ENCODE measurements at regions not wholly inside any gene's neighbourhood (a gene's known extent, or its start where the extent isn't known, plus 50 kb on each side); places are given as distances from the start of the nearest gene placed in this dataset.

- peaks cover 6% of the 10 kb centered on the region; the same call in 1 of the 2 replicates for H3K9me3 ChIP-seq
- 0 out of 2 replicates have a peak, but pooled peaks cover 3% of the 10 kb centered on the region for H3K27me3 ChIP-seq (ENCODE audit: low read depth)
- H3K4me1 ChIP-seq = no peaks in the 10 kb centered on the region
- DNase-seq (ENCODE audit: low spot score in 2 of 2) = no peak
- in situ Hi-C loops (cut with MboI; ENCODE audit: low sequenced_read_pairs) = no loop called here
- no peaks in the 10 kb centered on the region for H3K36me3 ChIP-seq (replicated peaks)
- no peak overlapping the region for H3K4me3 ChIP-seq
Measured at GRCh38 chr9:12956261-12956660, 181.4 kb downstream of the LURAP1L start.

- DNase-seq (ENCODE audit: low spot score in 2 of 2) = no peak
- Histone ChIP-seq H3K9me3 (peaks cover 6% of the 10 kb centered on the region; the same call in 1 of the 2 replicates), H3K4me1 (no peaks in the 10 kb centered on the region), H3K4me3 (no peak overlapping the region), H3K36me3 (replicated peaks) (no peaks in the 10 kb centered on the region), H3K27me3 (ENCODE audit: low read depth) (0 out of 2 replicates have a peak, but pooled peaks cover 3% of the 10 kb centered on the region)
- in situ Hi-C loops (cut with MboI; ENCODE audit: low sequenced_read_pairs) = no loop called here
Measured at GRCh38 chr9:12956805-12957204, 182.0 kb downstream of the LURAP1L start.

GRCh38 chr9:12958279-12958678 is 183.5 kb downstream of the LURAP1L start:
- Histone ChIP-seq H3K36me3 (replicated peaks) (no peaks in the 10 kb centered on the region), H3K4me1 (no peaks in the 10 kb centered on the region), H3K9me3 (peaks cover 6% of the 10 kb centered on the region; the same call in 1 of the 2 replicates), H3K4me3 (no peak overlapping the region), H3K27me3 (ENCODE audit: low read depth) (peaks cover 3% of the 10 kb centered on the region; the same call in 1 of the 2 replicates)
- DNase-seq (ENCODE audit: low spot score in 2 of 2) = no peak
- in situ Hi-C loops (cut with MboI; ENCODE audit: low sequenced_read_pairs) = no loop called here

- Histone ChIP-seq H3K9me3 (peaks cover 6% of the 10 kb centered on the region; the same call in 1 of the 2 replicates), H3K36me3 (replicated peaks) (no peaks in the 10 kb centered on the region), H3K4me3 (no peak overlapping the region), H3K27me3 (ENCODE audit: low read depth) (peaks cover 3% of the 10 kb centered on the region; the same call in 1 of the 2 replicates), H3K4me1 (no peaks in the 10 kb centered on the region)
- in situ Hi-C loops (cut with MboI; ENCODE audit: low sequenced_read_pairs) = no loop called here
- no peak for DNase-seq (ENCODE audit: low spot score in 2 of 2)
Measured at GRCh38 chr9:12958708-12959107, 183.9 kb downstream of the LURAP1L start.

GRCh38 chr9:12961276-12961809 is 186.5 kb downstream of the LURAP1L start:
- H3K9me3 ChIP-seq = peaks cover 6% of the 10 kb centered on the region; the same call in 1 of the 2 replicates
- in situ Hi-C loops (cut with MboI; ENCODE audit: low sequenced_read_pairs) = no loop called here
- H3K4me1 ChIP-seq = peaks cover 5% of the 10 kb centered on the region
- peaks cover 3% of the 10 kb centered on the region; the same call in 1 of the 2 replicates for H3K27me3 ChIP-seq (ENCODE audit: low read depth)
- no peaks in the 10 kb centered on the region for H3K36me3 ChIP-seq (replicated peaks)
- no peak for DNase-seq (ENCODE audit: low spot score in 2 of 2)
- H3K4me3 ChIP-seq = no peak overlapping the region

- no peak for DNase-seq (ENCODE audit: low spot score in 2 of 2)
- peaks cover 3% of the 10 kb centered on the region; the same call in 1 of the 2 replicates for H3K27me3 ChIP-seq (ENCODE audit: low read depth)
- H3K4me1 ChIP-seq = peaks cover 9% of the 10 kb centered on the region
- no peaks in the 10 kb centered on the region for H3K9me3 ChIP-seq
- no peaks in the 10 kb centered on the region for H3K36me3 ChIP-seq (replicated peaks)
- in situ Hi-C loops (cut with MboI; ENCODE audit: low sequenced_read_pairs) = no loop called here
- H3K4me3 ChIP-seq = no peak overlapping the region
Measured at GRCh38 chr9:12963537-12963936, 188.7 kb downstream of the LURAP1L start.

- in situ Hi-C loops (cut with MboI; ENCODE audit: low sequenced_read_pairs) = no loop called here
- H3K4me1 ChIP-seq = peaks cover 9% of the 10 kb centered on the region
- H3K36me3 ChIP-seq (replicated peaks) = no peaks in the 10 kb centered on the region
- no peaks in the 10 kb centered on the region for H3K9me3 ChIP-seq
- H3K27me3 ChIP-seq (ENCODE audit: low read depth) = peaks cover 3% of the 10 kb centered on the region; the same call in 1 of the 2 replicates
- H3K4me3 ChIP-seq = no peak overlapping the region
- no peak for DNase-seq (ENCODE audit: low spot score in 2 of 2)
Measured at GRCh38 chr9:12964271-12964670, 189.5 kb downstream of the LURAP1L start.

- no peak for DNase-seq (ENCODE audit: low spot score in 2 of 2)
Measured at GRCh38 chr9:12965303-12965702, 190.5 kb downstream of the LURAP1L start.

GRCh38 chr9:12968093-12968492 is 193.3 kb downstream of the LURAP1L start:
- peaks cover 9% of the 10 kb centered on the region for H3K4me1 ChIP-seq
- DNase-seq (ENCODE audit: low spot score in 2 of 2) = no peak
- in situ Hi-C loops (cut with MboI; ENCODE audit: low sequenced_read_pairs) = no loop called here
- H3K36me3 ChIP-seq (replicated peaks) = no peaks in the 10 kb centered on the region
- H3K4me3 ChIP-seq = no peak overlapping the region
- no peaks in the 10 kb centered on the region for H3K9me3 ChIP-seq
- H3K27me3 ChIP-seq (ENCODE audit: low read depth) = no peaks in the 10 kb centered on the region

More at GRCh38 chr9:12965303-12965702, 190.5 kb downstream of the LURAP1L start:
- peaks cover 9% of the 10 kb centered on the region for H3K4me1 ChIP-seq
- H3K9me3 ChIP-seq = no peaks in the 10 kb centered on the region
- H3K27me3 ChIP-seq (ENCODE audit: low read depth) = peaks cover 3% of the 10 kb centered on the region; the same call in 1 of the 2 replicates
- H3K4me3 ChIP-seq = no peak overlapping the region
- no peaks in the 10 kb centered on the region for H3K36me3 ChIP-seq (replicated peaks)
- in situ Hi-C loops (cut with MboI; ENCODE audit: low sequenced_read_pairs) = no loop called here

- no peak for DNase-seq (ENCODE audit: low spot score in 2 of 2)
- no peaks in the 10 kb centered on the region for H3K36me3 ChIP-seq (replicated peaks)
- no peaks in the 10 kb centered on the region for H3K9me3 ChIP-seq
- H3K27me3 ChIP-seq (ENCODE audit: low read depth) = no peaks in the 10 kb centered on the region
- in situ Hi-C loops (cut with MboI; ENCODE audit: low sequenced_read_pairs) = no loop called here
- H3K4me1 ChIP-seq = peaks cover 8% of the 10 kb centered on the region
- no peak overlapping the region for H3K4me3 ChIP-seq
Measured at GRCh38 chr9:12972608-12973589, 198.1 kb downstream of the LURAP1L start.

- in situ Hi-C loops (cut with MboI; ENCODE audit: low sequenced_read_pairs) = no loop called here
- Histone ChIP-seq H3K4me1 (peaks cover 8% of the 10 kb centered on the region), H3K36me3 (replicated peaks) (no peaks in the 10 kb centered on the region), H3K4me3 (no peak overlapping the region), H3K9me3 (no peaks in the 10 kb centered on the region), H3K27me3 (ENCODE audit: low read depth) (no peaks in the 10 kb centered on the region)
- DNase-seq (ENCODE audit: low spot score in 2 of 2) = no peak
Measured at GRCh38 chr9:12973710-12974109, 198.9 kb downstream of the LURAP1L start.

GRCh38 chr9:12974671-12975070 is 199.9 kb downstream of the LURAP1L start:
- peaks cover 8% of the 10 kb centered on the region for H3K4me1 ChIP-seq
- H3K4me3 ChIP-seq = no peak overlapping the region
- no peak for DNase-seq (ENCODE audit: low spot score in 2 of 2)
- in situ Hi-C loops (cut with MboI; ENCODE audit: low sequenced_read_pairs) = no loop called here
- no peaks in the 10 kb centered on the region for H3K27me3 ChIP-seq (ENCODE audit: low read depth)
- H3K9me3 ChIP-seq = no peaks in the 10 kb centered on the region
- no peaks in the 10 kb centered on the region for H3K36me3 ChIP-seq (replicated peaks)

GRCh38 chr9:12975496-12975895 is 200.7 kb downstream of the LURAP1L start:
- in situ Hi-C loops (cut with MboI; ENCODE audit: low sequenced_read_pairs) = no loop called here
- Histone ChIP-seq H3K4me3 (no peak overlapping the region), H3K4me1 (peaks cover 8% of the 10 kb centered on the region), H3K36me3 (replicated peaks) (no peaks in the 10 kb centered on the region), H3K27me3 (ENCODE audit: low read depth) (no peaks in the 10 kb centered on the region), H3K9me3 (no peaks in the 10 kb centered on the region)
- peak in 1 of 2 experiments; percentile 41 for DNase-seq (ENCODE audit: low spot score in 2 of 2)
